ENCODE measurements at regions not wholly inside any gene's neighbourhood (a gene's known extent, or its start where the extent isn't known, plus 50 kb on each side); places are given as distances from the start of the nearest gene placed in this dataset.

GRCh38 chr11:115631609-115632008 is 127.4 kb upstream of the CADM1 start:
- H3K36me3 ChIP-seq (ENCODE audit: control insufficient read depth, insufficient read depth, low read length): no peaks in the 10 kb centered on the region
- intact Hi-C loops (cut with micrococcal nuclease; ENCODE audit: unreplicated experiment): no loop called here
- no peak overlapping the region for H3K4me3 ChIP-seq (ENCODE audit: low read depth in 2 of 2, low read length in 2 of 2)
- no peak for DNase-seq (ENCODE audit: low read depth, low spot score)
- H3K9me3 ChIP-seq (ENCODE audit: control insufficient read depth, insufficient read depth, low read depth, low read length): no peaks in the 10 kb centered on the region
- POLR2A ChIA-PET: no interaction called here
- no peak for ATAC-seq
- no peak overlapping the region for H3K27ac ChIP-seq (ENCODE audit: low read length)
- in situ Hi-C loops (cut with HindIII; ENCODE audit: low pct_unique_long_range_greater_than_20kb, low sequenced_read_pairs): no loop called here
- CTCF ChIA-PET: no interaction called here
- TF ChIP-seq POLR2AphosphoS5 (IDR thresholded peaks at IDR 0.05; ENCODE audit: low read depth, low read length) (no peak), TCF7L2 (IDR thresholded peaks at IDR 0.05; ENCODE audit: low read depth, low read length) (no peak), SIN3A (IDR thresholded peaks at IDR 0.05; ENCODE audit: borderline replicate concordance, insufficient read depth, low read depth, low read length) (no peak), REST (IDR thresholded peaks at IDR 0.05; ENCODE audit: insufficient read depth in 1 of 2, low read depth in 2 of 2, low read length in 1 of 2) (no peak)
- TF ChIP-seq, protein P1, sequence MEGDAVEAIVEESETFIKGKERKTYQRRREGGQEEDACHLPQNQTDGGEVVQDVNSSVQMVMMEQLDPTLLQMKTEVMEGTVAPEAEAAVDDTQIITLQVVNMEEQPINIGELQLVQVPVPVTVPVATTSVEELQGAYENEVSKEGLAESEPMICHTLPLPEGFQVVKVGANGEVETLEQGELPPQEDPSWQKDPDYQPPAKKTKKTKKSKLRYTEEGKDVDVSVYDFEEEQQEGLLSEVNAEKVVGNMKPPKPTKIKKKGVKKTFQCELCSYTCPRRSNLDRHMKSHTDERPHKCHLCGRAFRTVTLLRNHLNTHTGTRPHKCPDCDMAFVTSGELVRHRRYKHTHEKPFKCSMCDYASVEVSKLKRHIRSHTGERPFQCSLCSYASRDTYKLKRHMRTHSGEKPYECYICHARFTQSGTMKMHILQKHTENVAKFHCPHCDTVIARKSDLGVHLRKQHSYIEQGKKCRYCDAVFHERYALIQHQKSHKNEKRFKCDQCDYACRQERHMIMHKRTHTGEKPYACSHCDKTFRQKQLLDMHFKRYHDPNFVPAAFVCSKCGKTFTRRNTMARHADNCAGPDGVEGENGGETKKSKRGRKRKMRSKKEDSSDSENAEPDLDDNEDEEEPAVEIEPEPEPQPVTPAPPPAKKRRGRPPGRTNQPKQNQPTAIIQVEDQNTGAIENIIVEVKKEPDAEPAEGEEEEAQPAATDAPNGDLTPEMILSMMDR (IDR thresholded peaks at IDR 0.05): no peak
- H3K27me3 ChIP-seq (ENCODE audit: control insufficient read depth, insufficient read depth, low read length): no peaks in the 10 kb centered on the region; the same call in 1 of the 2 replicates
- no TSS peak for BruUV-seq (replicated peaks)
- H3K4me1 ChIP-seq (ENCODE audit: control insufficient read depth, insufficient read depth, low read length): no peaks in the 10 kb centered on the region

DNA sequence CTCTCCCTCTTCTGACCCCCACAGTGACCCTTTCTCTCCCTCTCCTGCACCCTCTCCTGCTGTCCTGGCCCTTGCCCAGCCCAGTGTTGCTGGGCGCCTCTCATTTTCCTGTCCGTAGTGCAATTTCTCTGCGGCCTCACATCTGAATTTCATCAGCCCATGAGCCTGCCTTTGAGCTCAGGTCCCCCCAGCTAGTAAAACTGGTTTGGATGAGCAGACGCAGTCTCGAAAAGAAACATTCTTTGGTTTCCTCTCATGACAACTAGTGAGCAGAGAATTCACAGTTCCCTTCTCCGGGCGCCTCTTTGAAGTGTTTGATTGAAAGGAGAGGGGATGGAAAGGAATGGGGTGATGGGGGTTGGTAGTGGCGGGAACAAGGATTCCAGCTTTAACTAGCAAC is 126.0 kb upstream of the CADM1 start:
- ChIA-PET CTCF (no interaction called here), POLR2A (no interaction called here)
- in situ Hi-C loops (cut with HindIII; ENCODE audit: low pct_unique_long_range_greater_than_20kb, low sequenced_read_pairs): no loop called here
- Histone ChIP-seq H3K4me3 (ENCODE audit: low read depth in 2 of 2, low read length in 2 of 2) (no peak overlapping the region), H3K27me3 (ENCODE audit: control insufficient read depth, insufficient read depth, low read length) (no peaks in the 10 kb centered on the region; the same call in 1 of the 2 replicates), H3K36me3 (ENCODE audit: control insufficient read depth, insufficient read depth, low read length) (no peaks in the 10 kb centered on the region), H3K27ac (ENCODE audit: low read length) (no peak overlapping the region), H3K9me3 (ENCODE audit: control insufficient read depth, insufficient read depth, low read depth, low read length) (no peaks in the 10 kb centered on the region), H3K4me1 (ENCODE audit: control insufficient read depth, insufficient read depth, low read length) (no peaks in the 10 kb centered on the region)
- intact Hi-C loops (cut with micrococcal nuclease; ENCODE audit: unreplicated experiment): no loop called here
- no peak for DNase-seq (ENCODE audit: low read depth, low spot score)
- TF ChIP-seq, protein P1 (IDR thresholded peaks at IDR 0.05): no peak
- no peak for TF ChIP-seq REST (IDR thresholded peaks at IDR 0.05; ENCODE audit: insufficient read depth in 1 of 2, low read depth in 2 of 2, low read length in 1 of 2)
- no peak for TF ChIP-seq POLR2AphosphoS5 (IDR thresholded peaks at IDR 0.05; ENCODE audit: low read depth, low read length)
- no peak for TF ChIP-seq SIN3A (IDR thresholded peaks at IDR 0.05; ENCODE audit: borderline replicate concordance, insufficient read depth, low read depth, low read length)
- TF ChIP-seq TCF7L2 (IDR thresholded peaks at IDR 0.05; ENCODE audit: low read depth, low read length): no peak
- no peak for ATAC-seq
- BruUV-seq (replicated peaks): no TSS peak
